Esophagus (tissue), 2 donors: ENCODE measurements at regions not wholly inside any gene's neighbourhood (a gene's known extent, or its start where the extent isn't known, plus 50 kb on each side); places are given as distances from the start of the nearest gene placed in this dataset.

Experiments
- H3K27ac ChIP-seq, 2 donors: one replicate each; pipeline ENCODE4 v1.5.1; 2013; ENCODE audit warnings: low read depth in 2 of 2, mild to moderate bottlenecking in 2 of 2, inconsistent platforms in 1 of 2, low read length in 1 of 2, moderate library complexity in 1 of 2
- H3K27me3 ChIP-seq, 2 donors: one replicate each; pipeline ENCODE4 v1.6.1; 2013; ENCODE audit warnings: low read length in 2 of 2, control low read depth in 1 of 2, mild to moderate bottlenecking in 1 of 2; ENCODE audit not compliant: insufficient read depth in 2 of 2, control insufficient read depth in 1 of 2
- H3K36me3 ChIP-seq, 2 donors: one replicate each; pipeline ENCODE4 v1.6.1; 2013; ENCODE audit warnings: low read length in 1 of 2; ENCODE audit not compliant: control insufficient read depth in 2 of 2, insufficient read depth in 2 of 2
- H3K4me1 ChIP-seq, 2 donors: one replicate each; pipeline ENCODE4 v1.6.1; 2013; ENCODE audit warnings: low read length in 1 of 2; ENCODE audit not compliant: control insufficient read depth in 2 of 2, insufficient read depth in 2 of 2
- H3K4me3 ChIP-seq, 2 donors: one replicate each; pipeline ENCODE4 v1.5.1; 2013; ENCODE audit warnings: low read length in 2 of 2, mild to moderate bottlenecking in 2 of 2, low read depth in 1 of 2, moderate library complexity in 1 of 2
- H3K9me3 ChIP-seq, 2 donors: one replicate each; pipeline ENCODE4 v1.6.1; 2013; ENCODE audit warnings: mild to moderate bottlenecking in 2 of 2, low read depth in 1 of 2, low read length in 1 of 2, moderate library complexity in 1 of 2; ENCODE audit not compliant: control insufficient read depth in 2 of 2, insufficient read depth in 1 of 2
- WGBS, 2 donors: extraction: QIAGEN DNeasy Blood & Tissue Kit; methylation state at CpG; one replicate each; pipeline ENCODE4 v1.1.7; 2013; 5-methylcytosine and 5-hydroxymethylcytosine counted together
- donor health status: healthy with polysubstance abuse.
- donor health status: Bipolar disorder and iron deficiency.

- WGBS, 2 donors, result 42 to 48% methylated on average over 30 of the region's 30 CpGs
- no peaks in the 10 kb centered on the region for H3K36me3 ChIP-seq
- peaks cover 2 to 3% of the 10 kb centered on the region in 2 donors for H3K27me3 ChIP-seq
- H3K9me3 ChIP-seq, result peaks cover 0 to 2% of the 10 kb centered on the region in 2 donors
- no peak overlapping the region for H3K27ac ChIP-seq
- no peak overlapping the region for H3K4me3 ChIP-seq
- no peaks in the 10 kb centered on the region for H3K4me1 ChIP-seq
Measured at GRCh38 chr12:130281153-130281799, 56.4 kb upstream of the PIWIL1 start.

DNA sequence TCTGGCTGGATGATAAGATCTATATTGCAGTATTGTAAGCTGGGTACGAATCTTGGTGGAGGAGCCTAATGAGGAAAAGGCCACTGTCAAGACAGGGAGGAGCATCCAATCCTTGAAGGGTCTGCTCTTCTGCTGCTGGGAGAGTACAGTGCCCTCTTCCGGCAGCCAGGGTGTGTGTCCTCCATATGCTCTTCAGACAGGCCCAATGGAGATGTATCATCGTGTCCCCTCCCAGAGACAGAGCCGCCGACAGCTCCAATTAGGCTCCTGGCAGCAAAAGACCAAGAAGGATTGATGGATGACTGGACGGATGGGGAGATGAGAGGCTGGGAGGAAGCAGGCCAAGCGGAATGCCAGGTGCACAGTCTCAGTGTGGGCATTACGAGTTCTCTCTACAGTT lies 51.6 kb upstream of the PIWIL1 start:
- H3K27me3 ChIP-seq, result peaks cover 0 to 2% of the 10 kb centered on the region in 2 donors
- no peak overlapping the region for H3K27ac ChIP-seq
- H3K9me3 ChIP-seq, result peaks cover 0 to 7% of the 10 kb centered on the region in 2 donors
- H3K4me3 ChIP-seq, result no peak overlapping the region
- H3K4me1 ChIP-seq, result no peaks in the 10 kb centered on the region
- H3K36me3 ChIP-seq, result no peaks in the 10 kb centered on the region
- WGBS, 2 donors, result 58 to 69% methylated on average over 8 of the region's 8 CpGs

GRCh38 chr12:130286741-130287440 lies 50.8 kb upstream of the PIWIL1 start:
- WGBS, 2 donors, result 43% methylated on average over 14 of the region's 14 CpGs
- H3K36me3 ChIP-seq, result no peaks in the 10 kb centered on the region
- H3K9me3 ChIP-seq, result peaks cover 0 to 6% of the 10 kb centered on the region in 2 donors
- H3K4me1 ChIP-seq, result no peaks in the 10 kb centered on the region
- no peaks in the 10 kb centered on the region for H3K27me3 ChIP-seq
- H3K4me3 ChIP-seq, result no peak overlapping the region
- H3K27ac ChIP-seq, result no peak overlapping the region
